SK-N-SH (cell line): ENCODE measurements at regions not wholly inside any gene's neighbourhood (a gene's known extent, or its start where the extent isn't known, plus 50 kb on each side); places are given as distances from the start of the nearest gene placed in this dataset.

ENCODE experiments used
- CTCF ChIA-PET: fragments of 300-600, 350-600 bp; formaldehyde crosslinking; extraction: SDS; loops from one replicate; lab custom pipeline; 2021; lab: Yijun Ruan, JAX
- POLR2A ChIA-PET: fragments of 350-600 bp; sonication (Branson Sonifier 250); formaldehyde crosslinking; extraction: SDS; loops from one replicate; lab custom pipeline; 2020; ENCODE audit warnings: antibody characterized with exemption, inconsistent platforms; lab: Yijun Ruan, JAX
- DNase-seq: peaks from one replicate; pipeline ENCODE4 v3.0.0; 2012
- H2AFZ ChIP-seq: fragments of 200-600 bp; sonication (generic); 2 replicates; pipeline ENCODE4 v1.8.1; 2016; ENCODE audit warnings: antibody characterized with exemption, mild to moderate bottlenecking, low read depth
- H3F3A ChIP-seq: fragments of 200-600 bp; sonication (generic); replicated peaks from 2 replicates; pipeline ENCODE3; 2016; ENCODE audit warnings: antibody characterized with exemption, mild to moderate bottlenecking; ENCODE audit not compliant: insufficient read depth
- H3K27ac ChIP-seq, 2 experiments: fragments of 200-500 bp in 1 of 2; fragments of 200-600 bp in 1 of 2; sonication (Bioruptor generic) in 1 of 2; sonication (generic), shearing (Covaris generic) in 1 of 2; 2 replicates each; pipeline versions ENCODE4 v1.5.1 to v1.6.1; 2014 to 2016; ENCODE audit warnings: low read depth in 2 of 2, inconsistent platforms in 1 of 2, low read length in 1 of 2, mild to moderate bottlenecking in 1 of 2, mixed read lengths in 1 of 2
- H3K27me3 ChIP-seq: fragments of 200-600 bp; sonication (generic), shearing (Covaris generic); 2 replicates; pipeline ENCODE4 v1.6.1; 2016; ENCODE audit warnings: mixed run types; ENCODE audit not compliant: insufficient read depth
- H3K36me3 ChIP-seq, 2 experiments: fragments of 200-500 bp in 1 of 2; fragments of 200-600 bp in 1 of 2; sonication (Bioruptor generic) in 1 of 2; sonication (generic) in 1 of 2; replicated peaks in 1 of 2; 2 replicates each; pipeline versions ENCODE3 to v1.5.1; 2014 to 2016; ENCODE audit warnings: low read length in 1 of 2, mild to moderate bottlenecking in 1 of 2; ENCODE audit not compliant: insufficient read depth in 2 of 2, control insufficient read depth in 1 of 2
- H3K4me1 ChIP-seq, 2 experiments: fragments of 200-500 bp in 1 of 2; fragments of 200-600 bp in 1 of 2; sonication (Bioruptor generic) in 1 of 2; sonication (generic), shearing (Covaris generic) in 1 of 2; 2 replicates each; pipeline versions ENCODE4 v1.5.1 to v1.6.1; 2014 to 2016; ENCODE audit warnings: low read depth in 1 of 2, low read length in 1 of 2, mixed run types in 1 of 2; ENCODE audit not compliant: insufficient read depth in 2 of 2, control insufficient read depth in 1 of 2
- H3K4me2 ChIP-seq: fragments of 200-600 bp; sonication (generic), shearing (Covaris generic); 2 replicates; pipeline ENCODE4 v1.6.1; 2017; ENCODE audit warnings: mixed run types
- H3K4me3 ChIP-seq, 2 experiments: fragments of 200-500 bp in 1 of 2; fragments of 200-600 bp in 1 of 2; sonication (Bioruptor generic) in 1 of 2; sonication (generic), shearing (Covaris generic) in 1 of 2; 2 replicates each; pipeline versions ENCODE4 v1.5.1 to v1.8.1; 2014 to 2016; ENCODE audit warnings: low read depth in 2 of 2, inconsistent platforms in 1 of 2, low read length in 1 of 2, mild to moderate bottlenecking in 1 of 2, mixed read lengths in 1 of 2, moderate library complexity in 1 of 2
- H3K79me2 ChIP-seq: fragments of 200-600 bp; sonication (generic); 2 replicates; pipeline ENCODE4 v1.8.1; 2017; ENCODE audit warnings: mild to moderate bottlenecking; ENCODE audit not compliant: insufficient read depth
- H3K9ac ChIP-seq: fragments of 200-600 bp; sonication (generic); 2 replicates; pipeline ENCODE4 v1.6.1; 2017; ENCODE audit warnings: mixed run types
- H3K9me2 ChIP-seq: fragments of 200-600 bp; sonication (generic); 2 replicates; pipeline ENCODE4 v1.6.1; 2017; ENCODE audit warnings: mixed run types
- H3K9me3 ChIP-seq: fragments of 200-600 bp; sonication (generic); 2 replicates; pipeline ENCODE4 v1.6.1; 2017; ENCODE audit warnings: mixed run types, mild to moderate bottlenecking, moderate library complexity
- H4K20me1 ChIP-seq: fragments of 200-600 bp; sonication (generic); 2 replicates; pipeline ENCODE4 v1.6.1; 2017; ENCODE audit warnings: mild to moderate bottlenecking, mixed run types; ENCODE audit not compliant: insufficient read depth
- CHD2 ChIP-seq: fragments of 150-350 bp; IDR thresholded peaks from 2 replicates; pipeline ENCODE4 v1.6.1; 2018; ENCODE audit warnings: low read length; ENCODE audit not compliant: partially characterized antibody
- FOSL2 ChIP-seq: IDR thresholded peaks from 2 replicates; pipeline ENCODE4 v1.4.0; 2012; ENCODE audit warnings: low read depth, mild to moderate bottlenecking, moderate library complexity, borderline replicate concordance
- FOXJ3 ChIP-seq: sonication (generic); formaldehyde crosslinking; IDR thresholded peaks from 2 replicates; pipeline ENCODE4 v1.5.1; 2020; ENCODE audit warnings: mild to moderate bottlenecking, missing genetic modification reagents
- JUND ChIP-seq: IDR thresholded peaks from 2 replicates; pipeline ENCODE4 v1.4.0; 2012
- TAF1 ChIP-seq: IDR thresholded peaks from 2 replicates; pipeline ENCODE4 v1.6.1; 2012; ENCODE audit warnings: low read depth, mild to moderate bottlenecking, low read length, moderate library complexity, borderline replicate concordance
- ZBTB33 ChIP-seq: IDR thresholded peaks from 2 replicates; pipeline ENCODE4 v1.4.0; 2012; ENCODE audit warnings: low read depth, borderline replicate concordance
- WGBS: methylation state at CpG from one replicate; pipeline ENCODE4 v1.1.6; 2017; ENCODE audit warnings: low lambda C conversion rate; 5-methylcytosine and 5-hydroxymethylcytosine counted together

- no peak overlapping the region for H3K4me3 ChIP-seq
- 72% methylated on average over 25 of the region's 30 CpGs for WGBS
- no peaks in the 10 kb centered on the region; a peak in 1 of 4 replicates for H3K4me1 ChIP-seq
- H3K9me3 ChIP-seq = no peaks in the 10 kb centered on the region
- TF ChIP-seq JUND (no peak), CHD2 (no peak), FOXJ3 (CRISPR knock-in tag) (no peak), FOSL2 (no peak), TAF1 (no peak)
- no peak overlapping the region for H3K4me2 ChIP-seq
- H3K79me2 ChIP-seq = no peaks in the 10 kb centered on the region
- CTCF ChIA-PET = no interaction called here
- no peaks in the 10 kb centered on the region for H3K36me3 ChIP-seq
- no peaks in the 10 kb centered on the region for H4K20me1 ChIP-seq
- POLR2A ChIA-PET = no interaction called here
- no peak for DNase-seq
- H3K9ac ChIP-seq = no peak overlapping the region
- no peak overlapping the region for H3K27ac ChIP-seq
- H3K27me3 ChIP-seq = peaks cover 9% of the 10 kb centered on the region; the same call in 1 of the 2 replicates
- no peak overlapping the region for H2AFZ ChIP-seq
- H3F3A ChIP-seq = no peaks in the 10 kb centered on the region
- H3K9me2 ChIP-seq = no peaks in the 10 kb centered on the region
Measured at GRCh38 chr9:96050048-96050860, 174.8 kb downstream of the ERCC6L2 start.

GRCh38 chr9:96048956-96049831, 173.7 kb downstream of the ERCC6L2 start:
- no peak for TF ChIP-seq ZBTB33
- Histone ChIP-seq H3K9me2 (no peaks in the 10 kb centered on the region), H3K27ac (no peak overlapping the region), H3K9me3 (no peaks in the 10 kb centered on the region), H3K27me3 (peaks cover 9% of the 10 kb centered on the region; the same call in 1 of the 2 replicates), H3K36me3 (no peaks in the 10 kb centered on the region), H3K79me2 (no peaks in the 10 kb centered on the region), H3K4me3 (no peak overlapping the region), H3K4me1 (no peaks in the 10 kb centered on the region; a peak in 1 of 4 replicates), H4K20me1 (no peaks in the 10 kb centered on the region), H3F3A (no peaks in the 10 kb centered on the region), H3K4me2 (no peak overlapping the region), H2AFZ (no peak overlapping the region), H3K9ac (no peak overlapping the region)
- WGBS = 78% methylated on average over 23 of the region's 39 CpGs
- CTCF ChIA-PET = interaction anchor here (0.7 to 1.5 kb wide), 2 partner anchors 22 to 41 kb away, joined by 3 read pairs; no protein-coding TSS in a partner anchor
- POLR2A ChIA-PET = no interaction called here
- no peak for DNase-seq
